DOHH2 (cell line): ENCODE measurements at regions not wholly inside any gene's neighbourhood (a gene's known extent, or its start where the extent isn't known, plus 50 kb on each side); places are given as distances from the start of the nearest gene placed in this dataset.

ENCODE experiments used
- H3F3A ChIP-seq: fragments of 200-600 bp; sonication (generic), shearing (Covaris generic); 2 replicates; pipeline ENCODE4 v1.6.0; 2016; ENCODE audit warnings: antibody characterized with exemption, mild to moderate bottlenecking; ENCODE audit not compliant: control insufficient read depth, insufficient read depth
- H3K27ac ChIP-seq: fragments of 200-600 bp; sonication (generic); 2 replicates; pipeline ENCODE4 v1.5.1; 2014; ENCODE audit warnings: low read depth, mild to moderate bottlenecking, low read length, moderate library complexity
- H3K27me3 ChIP-seq: fragments of 200-600 bp; sonication (generic); 2 replicates; pipeline ENCODE4 v1.6.1; 2014; ENCODE audit warnings: mild to moderate bottlenecking, low read length, mixed read lengths; ENCODE audit not compliant: control insufficient read depth
- H3K36me3 ChIP-seq: fragments of 200-600 bp; sonication (generic); 2 replicates; pipeline ENCODE4 v1.6.1; 2014; ENCODE audit warnings: mild to moderate bottlenecking, low read length, moderate library complexity, mixed read lengths; ENCODE audit not compliant: control insufficient read depth
- H3K4me1 ChIP-seq: fragments of 200-600 bp; sonication (generic); 2 replicates; pipeline ENCODE4 v1.6.1; 2014; ENCODE audit warnings: mild to moderate bottlenecking, low read length, mixed read lengths; ENCODE audit not compliant: control insufficient read depth
- H3K4me2 ChIP-seq: fragments of 200-600 bp; sonication (generic); 2 replicates; pipeline ENCODE4 v1.6.0; 2014; ENCODE audit warnings: mild to moderate bottlenecking, low read length, moderate library complexity
- H3K4me3 ChIP-seq: fragments of 200-600 bp; sonication (generic); 2 replicates; pipeline ENCODE4 v1.5.1; 2014; ENCODE audit warnings: mild to moderate bottlenecking, low read length, mixed read lengths
- H3K79me2 ChIP-seq: fragments of 200-600 bp; sonication (generic); 2 replicates; pipeline ENCODE4 v1.6.1; 2014; ENCODE audit warnings: mild to moderate bottlenecking, low read length, mixed read lengths; ENCODE audit not compliant: control insufficient read depth
- H3K9me2 ChIP-seq: fragments of 200-600 bp; sonication (generic); replicated peaks from 2 replicates; pipeline ENCODE4 v1.6.1; 2014; ENCODE audit warnings: mild to moderate bottlenecking, low read length, mixed read lengths; ENCODE audit not compliant: control insufficient read depth
- H3K9me3 ChIP-seq: fragments of 200-600 bp; sonication (generic); 2 replicates; pipeline ENCODE4 v1.6.1; 2014; ENCODE audit warnings: antibody characterized with exemption, low read length, mixed read lengths; ENCODE audit not compliant: control insufficient read depth, insufficient read depth
- H4K20me1 ChIP-seq: fragments of 200-600 bp; sonication (generic); 2 replicates; pipeline ENCODE4 v1.6.0; 2014; ENCODE audit warnings: low read depth, mild to moderate bottlenecking, antibody characterized with exemption, low read length, moderate library complexity; ENCODE audit not compliant: control insufficient read depth, insufficient read depth
- CTCF ChIP-seq: fragments of 200-600 bp; sonication (generic); IDR thresholded peaks from one replicate; pipeline ENCODE4 v1.5.1; 2014; ENCODE audit warnings: antibody characterized with exemption, mild to moderate bottlenecking, low read depth, low read length; ENCODE audit not compliant: poor library complexity, severe bottlenecking
- EZH2phosphoT487 ChIP-seq: fragments of 200-600 bp; sonication (generic); IDR thresholded peaks from 2 replicates; pipeline ENCODE4 v1.6.1; 2017; ENCODE audit warnings: borderline replicate concordance, mild to moderate bottlenecking, antibody characterized with exemption, low read length, moderate library complexity, mixed read lengths

- H3F3A ChIP-seq, result no peaks in the 10 kb centered on the region
- H3K79me2 ChIP-seq, result no peaks in the 10 kb centered on the region
- H3K4me1 ChIP-seq, result no peaks in the 10 kb centered on the region
- H3K4me3 ChIP-seq, result no peak overlapping the region
- H3K9me3 ChIP-seq, result no peaks in the 10 kb centered on the region
- H4K20me1 ChIP-seq, result no peaks in the 10 kb centered on the region
- H3K27me3 ChIP-seq, result peaks cover 5% of the 10 kb centered on the region; the same call in 1 of the 2 replicates
- no peak overlapping the region for H3K4me2 ChIP-seq
- H3K27ac ChIP-seq, result no peak overlapping the region
- TF ChIP-seq CTCF (no peak), EZH2phosphoT487 (no peak)
- no peaks in the 10 kb centered on the region for H3K9me2 ChIP-seq
- no peaks in the 10 kb centered on the region for H3K36me3 ChIP-seq
Observed at GRCh38 chr3:151553888-151554287, 93.0 kb upstream of the IGSF10 start.

- TF ChIP-seq CTCF (no peak), EZH2phosphoT487 (no peak)
- no peaks in the 10 kb centered on the region for H3K36me3 ChIP-seq
- no peaks in the 10 kb centered on the region for H3K79me2 ChIP-seq
- no peaks in the 10 kb centered on the region for H3F3A ChIP-seq
- no peaks in the 10 kb centered on the region for H3K9me2 ChIP-seq
- H3K9me3 ChIP-seq, result no peaks in the 10 kb centered on the region
- no peak overlapping the region for H3K27ac ChIP-seq
- H3K4me1 ChIP-seq, result no peaks in the 10 kb centered on the region
- H3K27me3 ChIP-seq, result peaks cover 5% of the 10 kb centered on the region; the same call in 1 of the 2 replicates
- H4K20me1 ChIP-seq, result no peaks in the 10 kb centered on the region
- no peak overlapping the region for H3K4me3 ChIP-seq
- no peak overlapping the region for H3K4me2 ChIP-seq
Observed at GRCh38 chr3:151552589-151552988, 91.7 kb upstream of the IGSF10 start.

GRCh38 chr3:151550642-151551041 is 89.8 kb upstream of the IGSF10 start:
- no peak overlapping the region for H3K4me3 ChIP-seq
- no peaks in the 10 kb centered on the region for H3K36me3 ChIP-seq
- no peaks in the 10 kb centered on the region for H3K9me2 ChIP-seq
- H3K27ac ChIP-seq, result no peak overlapping the region
- H3K4me1 ChIP-seq, result no peaks in the 10 kb centered on the region
- no peaks in the 10 kb centered on the region for H4K20me1 ChIP-seq
- H3K79me2 ChIP-seq, result no peaks in the 10 kb centered on the region
- no peaks in the 10 kb centered on the region for H3K9me3 ChIP-seq
- H3F3A ChIP-seq, result no peaks in the 10 kb centered on the region
- 0 out of 2 replicates have a peak, but pooled peaks cover 3% of the 10 kb centered on the region for H3K27me3 ChIP-seq
- TF ChIP-seq CTCF (no peak), EZH2phosphoT487 (no peak)
- H3K4me2 ChIP-seq, result no peak overlapping the region
